GM19328 (cell line): ENCODE measurements at regions not wholly inside any gene's neighbourhood (a gene's known extent, or its start where the extent isn't known, plus 50 kb on each side); places are given as distances from the start of the nearest gene placed in this dataset.
A peak's percentile ranks its signal among the peaks of the same experiment; 100 is the strongest.
"Not testable (repeated sequence)": the region's sequence is repeated elsewhere in the genome, so short reads cannot be mapped to it uniquely, and the experiment has no call there.

Experiments
- ATAC-seq: cut with Tn5 transposase; IDR thresholded peaks from one replicate; pipeline ENCODE4 v1.9.1; 2021; ENCODE audit warnings: mild to moderate bottlenecking, moderate library complexity; ENCODE audit not compliant: unreplicated experiment

DNA sequence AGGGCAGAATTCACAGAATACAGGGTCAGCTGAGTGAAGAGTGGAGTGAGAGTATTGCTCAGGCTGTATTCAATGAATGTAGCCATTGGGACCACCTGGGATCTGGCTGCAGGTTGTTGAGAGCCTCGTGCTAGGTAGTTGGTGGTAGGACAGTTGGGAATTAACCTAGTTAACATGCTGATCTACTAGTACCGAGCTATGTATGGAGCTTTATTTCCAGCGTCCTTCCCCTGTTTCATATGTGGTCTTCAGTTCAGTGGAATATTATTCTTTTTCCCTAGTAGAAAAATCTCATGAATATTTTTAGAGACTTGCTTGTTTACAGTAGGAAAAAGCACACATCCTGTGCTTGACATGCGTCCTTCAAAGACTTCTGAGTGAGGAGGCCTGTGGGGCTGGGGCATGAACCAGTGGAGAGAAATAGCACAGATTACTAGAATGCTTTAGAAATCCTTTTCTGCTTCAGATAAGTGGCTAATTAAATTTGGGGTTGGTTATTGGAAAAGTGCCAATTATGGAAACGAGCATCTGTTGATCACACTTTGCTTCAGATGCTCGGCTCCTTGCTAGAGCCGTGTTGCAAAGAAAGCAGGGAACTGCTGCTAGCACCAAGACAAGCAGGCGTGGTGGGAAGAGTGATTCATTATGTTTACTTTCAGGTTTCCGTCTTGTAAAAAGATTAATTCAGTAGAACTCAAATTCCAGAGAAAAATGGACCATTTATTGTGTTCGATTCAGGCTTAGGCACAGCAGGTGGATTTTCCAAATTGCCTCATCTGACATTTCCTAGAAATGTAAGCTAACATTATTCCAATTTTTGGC is 53.6 kb downstream of the ARF6 start:
- ATAC-seq = no peak

DNA sequence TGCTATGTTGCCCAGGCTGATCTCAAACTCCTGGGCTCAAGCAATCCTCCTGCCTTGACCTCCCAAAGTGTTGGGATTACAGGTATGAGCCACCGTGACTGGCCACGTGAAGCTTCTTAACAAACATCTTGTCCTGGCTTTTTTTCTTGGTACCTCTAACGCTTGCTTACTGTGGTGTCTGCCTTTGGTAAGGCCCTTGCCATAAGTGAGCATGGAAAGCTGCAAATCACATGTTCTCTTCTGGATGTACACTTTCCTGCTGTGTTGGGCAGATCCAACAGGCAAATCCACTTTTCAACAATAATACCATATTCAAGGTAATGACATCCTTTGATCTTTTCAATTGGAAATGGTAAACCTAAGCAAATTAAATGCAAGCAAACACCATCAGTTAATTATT is 54.6 kb downstream of the ARF6 start:
- no peak for ATAC-seq

- ATAC-seq = no peak
These were observed 57.7 kb downstream of the ARF6 start for GRCh38 chr14:49950275-49951228.

DNA sequence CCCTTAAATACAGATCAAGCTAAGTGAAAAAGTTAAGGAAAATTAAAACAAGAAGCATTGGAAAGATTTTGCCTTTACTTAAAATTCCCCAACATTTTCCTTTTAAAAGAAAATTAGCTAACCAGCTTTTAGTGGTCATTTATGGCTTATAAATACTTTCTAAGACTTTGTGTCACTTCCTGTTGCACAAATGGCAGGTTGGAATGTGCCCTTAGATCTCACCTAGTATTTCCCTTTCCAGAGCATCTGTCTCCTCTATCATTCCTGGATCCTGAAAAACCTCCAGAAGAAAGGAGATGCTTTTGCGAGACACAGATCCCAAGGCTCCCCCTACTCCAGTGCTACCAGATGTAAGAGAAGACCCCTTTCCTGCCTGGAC is 58.3 kb downstream of the ARF6 start:
- ATAC-seq = no peak

- ATAC-seq = no peak
These were observed 58.9 kb downstream of the ARF6 start for GRCh38 chr14:49951691-49952345.

- no peak for ATAC-seq
These were observed 60.3 kb downstream of the ARF6 start for GRCh38 chr14:49953196-49953595.

- ATAC-seq = no peak
These were observed 61.3 kb downstream of the ARF6 start for GRCh38 chr14:49954171-49954631.

DNA sequence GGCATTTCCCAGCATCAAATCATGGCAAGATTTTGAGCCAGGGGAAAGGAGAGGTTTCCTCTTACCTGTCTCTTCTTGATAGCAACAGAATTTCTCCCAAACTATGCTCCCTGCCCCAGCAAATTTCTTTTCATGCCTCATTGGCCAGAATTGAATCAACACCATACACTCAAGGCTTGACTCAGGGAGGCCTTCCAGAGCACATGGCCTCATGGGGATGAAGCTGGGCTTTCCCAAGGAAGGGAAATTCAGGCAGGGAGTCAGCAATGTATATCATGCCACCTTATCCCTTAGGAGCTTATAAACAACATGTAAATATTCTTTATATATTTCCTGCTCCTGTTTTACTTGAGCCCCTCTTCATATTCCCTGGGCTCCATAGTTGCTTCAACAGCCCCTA is 62.1 kb downstream of the ARF6 start:
- ATAC-seq = no peak

DNA sequence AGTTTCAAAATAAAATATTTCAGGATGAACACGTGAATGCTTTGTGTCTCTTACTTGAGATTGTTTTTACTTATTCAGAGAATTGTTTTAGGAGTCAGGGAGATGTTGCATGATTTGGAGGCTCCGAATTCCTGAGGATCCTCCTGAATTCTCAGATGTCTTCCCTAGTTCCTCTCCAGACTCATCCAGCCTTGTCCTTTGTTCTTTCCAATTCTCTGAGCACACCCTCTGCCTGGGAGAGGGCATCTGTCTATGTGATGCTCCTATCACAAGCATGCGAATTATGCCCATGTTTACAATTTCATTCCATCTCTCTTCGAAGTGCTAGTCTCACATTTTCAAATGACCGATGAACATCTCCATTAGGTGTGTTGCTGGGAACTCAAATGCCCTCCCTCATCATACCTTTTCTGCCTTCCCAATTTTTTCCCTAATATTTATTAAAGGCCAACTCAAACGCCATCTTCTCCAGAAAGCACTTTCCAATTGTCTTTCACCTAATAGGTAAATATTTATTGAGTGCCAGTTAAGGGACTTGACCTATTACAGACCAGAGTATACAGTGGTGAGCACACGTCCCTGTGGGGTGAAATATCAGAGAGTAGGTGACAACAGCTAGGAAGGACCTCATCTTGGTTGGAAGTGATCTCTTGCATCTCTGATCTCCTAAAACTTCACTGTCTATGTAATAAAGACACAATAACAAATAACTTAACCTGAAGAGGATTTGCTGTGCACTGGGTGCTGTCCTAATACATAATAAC is 64.4 kb downstream of the ARF6 start:
- no peak for ATAC-seq

GRCh38 chr14:49959822-49960408 is 67.0 kb downstream of the ARF6 start:
- peak; percentile 56 for ATAC-seq

GRCh38 chr14:49960453-49960852 is 67.6 kb downstream of the ARF6 start:
- ATAC-seq = no peak

- ATAC-seq = no peak
These were observed 68.7 kb downstream of the ARF6 start for GRCh38 chr14:49961270-49962222.

GRCh38 chr14:49962621-49963020 is 69.7 kb downstream of the ARF6 start:
- no peak for ATAC-seq

GRCh38 chr14:49965068-49965651 is 72.3 kb downstream of the ARF6 start:
- not testable (repeated sequence) for ATAC-seq

GRCh38 chr14:49966304-49966809 is 73.5 kb downstream of the ARF6 start:
- ATAC-seq = no peak

DNA sequence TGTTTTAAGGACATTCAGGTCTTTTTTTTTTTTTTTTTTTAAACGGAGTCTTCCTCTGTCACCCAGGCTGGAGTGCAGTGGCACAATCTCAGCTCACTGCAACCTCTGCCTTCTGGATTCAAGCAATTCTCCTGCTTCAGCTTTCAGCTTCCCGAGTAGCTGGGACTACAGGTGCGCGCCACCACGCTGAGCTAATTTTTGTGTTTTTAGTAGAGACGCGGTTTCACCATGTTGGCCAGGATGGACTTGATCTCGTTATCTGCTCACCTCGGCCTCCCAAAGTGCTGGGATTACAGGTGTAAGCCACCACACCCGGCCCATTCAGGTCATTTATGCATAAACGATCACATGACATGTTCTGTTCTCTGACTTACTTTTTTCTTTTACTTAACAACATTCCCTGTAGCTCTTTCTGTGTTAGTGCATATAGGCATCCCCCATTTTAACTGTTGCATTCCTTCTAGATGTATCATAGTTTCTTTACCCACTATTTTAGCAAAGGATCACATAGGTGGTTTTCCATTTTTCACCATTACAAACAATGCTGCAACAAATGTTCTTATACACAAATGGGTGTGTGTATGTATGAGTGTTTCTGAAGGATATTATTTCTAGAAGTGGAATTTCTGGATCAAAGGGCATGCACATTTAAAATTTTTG is 74.2 kb downstream of the ARF6 start:
- ATAC-seq = no peak

DNA sequence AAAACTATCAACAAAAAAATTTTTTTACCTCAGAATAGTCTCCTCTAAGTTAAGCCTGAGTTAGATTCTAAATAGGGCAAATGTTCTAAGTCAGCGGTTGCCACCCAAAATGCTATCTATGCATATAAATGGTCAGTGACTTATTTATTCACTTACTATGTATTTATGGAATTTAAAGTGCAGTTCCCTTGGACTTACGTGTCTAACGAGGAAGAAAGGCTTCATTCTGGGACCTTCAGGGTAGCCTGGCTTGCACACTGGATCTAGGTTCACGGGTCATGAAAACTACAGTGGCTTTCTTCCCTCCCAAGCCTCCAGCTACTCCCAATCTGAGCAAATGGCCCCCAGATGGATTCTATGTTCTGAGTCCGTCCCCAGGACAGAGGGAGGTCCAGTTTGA is 77.1 kb downstream of the ARF6 start:
- no peak for ATAC-seq
